PC-3 (cell line): ENCODE measurements at regions not wholly inside any gene's neighbourhood (a gene's known extent, or its start where the extent isn't known, plus 50 kb on each side); places are given as distances from the start of the nearest gene placed in this dataset.

Experiments
- ATAC-seq: fragments of 200-7000 bp; cut with Tn5 transposase; 2 replicates; pipeline ENCODE4 v1.9.1; 2020; ENCODE audit warnings: mild to moderate bottlenecking, moderate library complexity
- BruUV-seq: library from RNA; stranded (reverse); fragments of 400-500 nt; replicated peaks from 2 replicates; lab custom pipeline; 2021; lab: Mats Ljungman, UMichigan
- CTCF ChIA-PET: fragments of 300-600 bp; sonication (Branson Sonifier 250); formaldehyde crosslinking; loops from one replicate; lab custom pipeline; 2022; ENCODE audit warnings: antibody characterized with exemption; lab: Charles Lee
- POLR2A ChIA-PET: fragments of 300-600 bp; sonication (Branson Sonifier 250); formaldehyde crosslinking; loops from one replicate; lab custom pipeline; 2022; ENCODE audit warnings: antibody characterized with exemption; ENCODE audit not compliant: unreplicated experiment; lab: Charles Lee
- DNase-seq: peaks from one replicate; pipeline ENCODE4 v3.0.0-alpha.2; 2015
- H2AFZ ChIP-seq: fragments of 300-600 bp; sonication (generic); 2 replicates; pipeline ENCODE4 v1.6.0; 2016; ENCODE audit warnings: antibody characterized with exemption, low read length
- H3F3A ChIP-seq: fragments of 300-600 bp; sonication (generic); one replicate; pipeline ENCODE4 v1.6.0; 2017; ENCODE audit warnings: antibody characterized with exemption, low read length, control low read depth, mild to moderate bottlenecking; ENCODE audit not compliant: unreplicated experiment
- H3K27ac ChIP-seq: fragments of 300-600 bp; sonication (generic); 2 replicates; pipeline ENCODE4 v1.5.1; 2016; ENCODE audit warnings: mild to moderate bottlenecking, low read length
- H3K27me3 ChIP-seq: fragments of 300-600 bp; sonication (generic); 2 replicates; pipeline ENCODE4 v1.6.1; 2016; ENCODE audit warnings: low read length, mixed read lengths
- H3K36me3 ChIP-seq: fragments of 300-600 bp; sonication (generic); 2 replicates; pipeline ENCODE4 v1.6.1; 2016; ENCODE audit warnings: low read depth, mixed run types, low read length, mixed read lengths
- H3K4me1 ChIP-seq: fragments of 300-600 bp; sonication (generic); 2 replicates; pipeline ENCODE4 v1.5.1; 2016; ENCODE audit warnings: low read length; ENCODE audit not compliant: insufficient read depth
- H3K4me2 ChIP-seq: fragments of 300-600 bp; sonication (generic); 2 replicates; pipeline ENCODE4 v1.6.0; 2016; ENCODE audit warnings: low read length
- H3K4me3 ChIP-seq: fragments of 300-600 bp; sonication (generic); 2 replicates; pipeline ENCODE4 v1.5.1; 2016; ENCODE audit warnings: mild to moderate bottlenecking, low read length, mixed read lengths
- H3K79me2 ChIP-seq: fragments of 300-600 bp; sonication (generic); 2 replicates; pipeline ENCODE4 v1.6.1; 2017; ENCODE audit warnings: low read length, mixed read lengths
- H3K9ac ChIP-seq: fragments of 300-600 bp; sonication (generic); 2 replicates; pipeline ENCODE4 v1.6.0; 2016; ENCODE audit warnings: mild to moderate bottlenecking, low read length
- H3K9me2 ChIP-seq: fragments of 300-600 bp; sonication (generic); replicated peaks from 2 replicates; pipeline ENCODE4 v1.6.1; 2016; ENCODE audit warnings: mixed run types, low read length, mixed read lengths
- H3K9me3 ChIP-seq: fragments of 300-600 bp; sonication (generic); 2 replicates; pipeline ENCODE4 v1.6.1; 2016; ENCODE audit warnings: low read length, mixed read lengths
- H4K20me1 ChIP-seq: fragments of 300-600 bp; sonication (generic); 2 replicates; pipeline ENCODE4 v1.6.1; 2016; ENCODE audit warnings: low read length, mixed read lengths
- CTCF ChIP-seq: fragments of 300-600 bp; sonication (generic); conservative IDR thresholded peaks from 2 replicates; pipeline ENCODE4 v1.5.1; 2017; ENCODE audit warnings: antibody characterized with exemption, low read depth, mild to moderate bottlenecking, low read length
- EZH2 ChIP-seq: fragments of 300-600 bp; sonication (generic); IDR thresholded peaks from one replicate; pipeline ENCODE4 v1.6.1; 2017; ENCODE audit warnings: antibody characterized with exemption, mild to moderate bottlenecking, low read length; ENCODE audit not compliant: unreplicated experiment
- EZH2phosphoT487 ChIP-seq: fragments of 300-600 bp; sonication (generic); IDR thresholded peaks from 2 replicates; pipeline ENCODE4 v1.6.1; 2018; ENCODE audit warnings: mild to moderate bottlenecking, antibody characterized with exemption, low read length, borderline replicate concordance
- intact Hi-C: fragments of 100-400 bp; cut with micrococcal nuclease; formaldehyde crosslinking; loops from 2 replicates; pipeline ENCODE4 v1.9.0; 2023

- CTCF ChIA-PET, result interaction anchor here (0.5 kb wide), 1 partner anchor 132 kb away, joined by 4 read pairs; no protein-coding TSS in a partner anchor
- DNase-seq, result no peak
- H3K4me1 ChIP-seq, result no peaks in the 10 kb centered on the region
- H3K4me2 ChIP-seq, result no peak overlapping the region
- H4K20me1 ChIP-seq, result no peaks in the 10 kb centered on the region
- intact Hi-C loops, result no loop called here
- POLR2A ChIA-PET, result no interaction called here
- 0 out of 2 replicates have a peak, but pooled peaks cover 6% of the 10 kb centered on the region for H3K27me3 ChIP-seq
- H3K27ac ChIP-seq, result no peak overlapping the region
- H3K9me2 ChIP-seq, result no peaks in the 10 kb centered on the region
- BruUV-seq, result no TSS peak
- TF ChIP-seq CTCF, result no peak
- TF ChIP-seq EZH2, result no peak
- TF ChIP-seq EZH2phosphoT487, result no peak
- H3K4me3 ChIP-seq, result no peak overlapping the region
- ATAC-seq, result no peak
- H2AFZ ChIP-seq, result no peak overlapping the region
- H3K9ac ChIP-seq, result no peak overlapping the region
- H3K79me2 ChIP-seq, result no peaks in the 10 kb centered on the region
- H3F3A ChIP-seq, result no peaks in the 10 kb centered on the region
- no peaks in the 10 kb centered on the region for H3K9me3 ChIP-seq
- H3K36me3 ChIP-seq, result no peaks in the 10 kb centered on the region
Measured at GRCh38 chr13:36549755-36550154, 117.5 kb downstream of the CCNA1 start.

DNA sequence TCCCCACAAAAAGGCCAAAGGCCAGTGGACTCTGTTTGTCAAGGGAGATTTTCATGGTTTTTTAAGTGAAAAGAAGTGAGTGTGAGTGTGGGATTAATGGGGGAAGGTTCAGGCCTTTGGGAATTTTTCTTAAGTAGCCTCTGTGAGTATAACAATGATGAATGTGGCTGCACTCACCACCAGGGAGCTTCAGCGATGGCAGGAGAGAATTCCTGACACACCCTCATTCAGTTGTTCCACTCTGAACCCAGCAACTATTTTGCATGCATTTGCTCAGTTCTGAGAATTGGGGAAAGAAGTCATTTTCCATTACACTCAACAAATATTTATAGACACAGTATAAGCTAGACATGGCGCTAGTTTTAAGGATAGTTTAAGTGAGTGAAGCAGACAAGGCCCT, 117.9 kb downstream of the CCNA1 start:
- no peak overlapping the region for H3K4me2 ChIP-seq
- ChIA-PET POLR2A (no interaction called here), CTCF (no interaction called here)
- 0 out of 2 replicates have a peak, but pooled peaks cover 5% of the 10 kb centered on the region for H3K27me3 ChIP-seq
- H3K9ac ChIP-seq, result no peak overlapping the region
- no peak overlapping the region for H2AFZ ChIP-seq
- H3K4me1 ChIP-seq, result no peaks in the 10 kb centered on the region
- no peaks in the 10 kb centered on the region for H3K36me3 ChIP-seq
- H3K27ac ChIP-seq, result no peak overlapping the region
- TF ChIP-seq EZH2phosphoT487, result no peak
- no peak for TF ChIP-seq CTCF
- no peak for TF ChIP-seq EZH2
- no peaks in the 10 kb centered on the region for H3K9me3 ChIP-seq
- H3K9me2 ChIP-seq, result no peaks in the 10 kb centered on the region
- H4K20me1 ChIP-seq, result no peaks in the 10 kb centered on the region
- H3K4me3 ChIP-seq, result no peak overlapping the region
- DNase-seq (no peak), ATAC-seq (no peak)
- H3F3A ChIP-seq, result no peaks in the 10 kb centered on the region
- intact Hi-C loops, result no loop called here
- no TSS peak for BruUV-seq
- no peaks in the 10 kb centered on the region for H3K79me2 ChIP-seq

GRCh38 chr13:36551445-36551844, 119.2 kb downstream of the CCNA1 start:
- no peaks in the 10 kb centered on the region for H3K79me2 ChIP-seq
- H3K9me3 ChIP-seq, result no peaks in the 10 kb centered on the region
- no TSS peak for BruUV-seq
- no peaks in the 10 kb centered on the region for H3K36me3 ChIP-seq
- intact Hi-C loops, result no loop called here
- H3K4me3 ChIP-seq, result no peak overlapping the region
- H3K9me2 ChIP-seq, result no peaks in the 10 kb centered on the region
- ChIA-PET POLR2A (no interaction called here), CTCF (no interaction called here)
- H3K4me2 ChIP-seq, result no peak overlapping the region
- no peaks in the 10 kb centered on the region for H4K20me1 ChIP-seq
- H3K27me3 ChIP-seq, result no peaks in the 10 kb centered on the region
- no peaks in the 10 kb centered on the region for H3F3A ChIP-seq
- no peak overlapping the region for H3K27ac ChIP-seq
- ATAC-seq (no peak), DNase-seq (no peak)
- no peak overlapping the region for H2AFZ ChIP-seq
- TF ChIP-seq EZH2phosphoT487 (no peak), CTCF (no peak), EZH2 (no peak)
- no peaks in the 10 kb centered on the region for H3K4me1 ChIP-seq
- no peak overlapping the region for H3K9ac ChIP-seq
